RKO (cell line): ENCODE measurements at regions not wholly inside any gene's neighbourhood (a gene's known extent, or its start where the extent isn't known, plus 50 kb on each side); places are given as distances from the start of the nearest gene placed in this dataset.

Source experiments
- DNase-seq: peaks from one replicate; pipeline ENCODE4 v3.0.0-alpha.2; 2016; ENCODE audit warnings: low spot score

GRCh38 chr20:6616421-6616820 lies 151.1 kb upstream of the BMP2 start:
- DNase-seq: no peak

GRCh38 chr20:6614836-6615235 lies 152.7 kb upstream of the BMP2 start:
- no peak for DNase-seq

- DNase-seq: peak; percentile 16
Measured at GRCh38 chr20:6613280-6613861, 154.1 kb upstream of the BMP2 start.

GRCh38 chr20:6612606-6612923 lies 154.9 kb upstream of the BMP2 start:
- DNase-seq: no peak

GRCh38 chr20:6611911-6612605 lies 155.4 kb upstream of the BMP2 start:
- DNase-seq: no peak

GRCh38 chr20:6606651-6607050 lies 160.8 kb upstream of the BMP2 start:
- no peak for DNase-seq

GRCh38 chr20:6605055-6605935 lies 162.2 kb upstream of the BMP2 start:
- DNase-seq: no peak

- no peak for DNase-seq
Measured at GRCh38 chr20:6604179-6604578, 163.3 kb upstream of the BMP2 start.

- DNase-seq: no peak
Measured at GRCh38 chr20:6599876-6600735, 167.4 kb upstream of the BMP2 start.

GRCh38 chr20:6595704-6596103 lies 171.8 kb upstream of the BMP2 start:
- DNase-seq: no peak

- peak; percentile 42 for DNase-seq
Measured at GRCh38 chr20:6590891-6591637, 176.4 kb upstream of the BMP2 start.

GRCh38 chr20:6588296-6588695 lies 179.2 kb upstream of the BMP2 start:
- no peak for DNase-seq

GRCh38 chr20:6583134-6583738 lies 184.2 kb upstream of the BMP2 start:
- DNase-seq: peak; percentile 76

GRCh38 chr20:6582449-6582848 lies 185.0 kb upstream of the BMP2 start:
- no peak for DNase-seq

GRCh38 chr20:6580486-6580885 lies 187.0 kb upstream of the BMP2 start:
- DNase-seq: no peak

GRCh38 chr20:6579824-6580223 lies 187.7 kb upstream of the BMP2 start:
- no peak for DNase-seq

- no peak for DNase-seq
Measured at GRCh38 chr20:6579417-6579816, 188.1 kb upstream of the BMP2 start.

- DNase-seq: no peak
Measured at GRCh38 chr20:6577451-6577850, 190.0 kb upstream of the BMP2 start.

- no peak for DNase-seq
Measured at GRCh38 chr20:6576726-6577125, 190.8 kb upstream of the BMP2 start.

- no peak for DNase-seq
Measured at GRCh38 chr20:6575912-6576401, 191.5 kb upstream of the BMP2 start.

- DNase-seq: peak; percentile 76
Measured at GRCh38 chr20:6566821-6567220, 200.7 kb upstream of the BMP2 start.
